C4-2B (cell line): ENCODE measurements at regions not wholly inside any gene's neighbourhood (a gene's known extent, or its start where the extent isn't known, plus 50 kb on each side); places are given as distances from the start of the nearest gene placed in this dataset.

Experiments used
- CTCF ChIP-seq: fragments of 450-650 bp; conservative IDR thresholded peaks from 2 replicates; pipeline ENCODE4 v1.5.1; 2017; ENCODE audit warnings: mild to moderate bottlenecking
- ZFX ChIP-seq: fragments of 450-650 bp; IDR thresholded peaks from 2 replicates; pipeline ENCODE4 v1.6.1; 2017

GRCh38 chr4:127304356-127304755 lies 328.4 kb upstream of the INTU start:
- TF ChIP-seq CTCF (no peak), ZFX (no peak)
